SU-DHL-6 (cell line): ENCODE measurements at regions not wholly inside any gene's neighbourhood (a gene's known extent, or its start where the extent isn't known, plus 50 kb on each side); places are given as distances from the start of the nearest gene placed in this dataset.

Experiments
- H2AFZ ChIP-seq: fragments of 200-600 bp; sonication (generic); 2 replicates; pipeline ENCODE4 v1.6.1; 2014; ENCODE audit warnings: low read depth, mild to moderate bottlenecking, moderate library complexity, mixed read lengths, antibody characterized with exemption, low read length; ENCODE audit not compliant: severe bottlenecking
- H3F3A ChIP-seq: fragments of 200-600 bp; shearing (Covaris generic); 2 replicates; pipeline ENCODE4 v1.6.0; 2016; ENCODE audit warnings: antibody characterized with exemption, mild to moderate bottlenecking; ENCODE audit not compliant: insufficient read depth
- H3K27ac ChIP-seq: fragments of 200-600 bp; sonication (generic); 2 replicates; pipeline ENCODE4 v1.5.1; 2016; ENCODE audit warnings: low read depth, mild to moderate bottlenecking, low read length, moderate library complexity, mixed read lengths
- H3K27me3 ChIP-seq: fragments of 200-600 bp; sonication (generic), shearing (Covaris generic); 2 replicates; pipeline ENCODE4 v1.6.0; 2014; ENCODE audit warnings: mild to moderate bottlenecking, low read length
- H3K36me3 ChIP-seq: fragments of 200-600 bp; sonication (generic); 2 replicates; pipeline ENCODE4 v1.6.1; 2014; ENCODE audit warnings: mild to moderate bottlenecking, low read length, mixed read lengths
- H3K4me2 ChIP-seq: fragments of 300-600, 200-600 bp; shearing (Covaris generic), sonication (generic); 2 replicates; pipeline ENCODE4 v1.6.0; 2014; ENCODE audit warnings: low read length, low read depth, mild to moderate bottlenecking; ENCODE audit not compliant: poor library complexity, severe bottlenecking
- H3K4me3 ChIP-seq: fragments of 200-600 bp; sonication (generic); 2 replicates; pipeline ENCODE4 v1.5.1; 2014; ENCODE audit warnings: antibody characterized with exemption, low read length, mild to moderate bottlenecking, mixed read lengths; ENCODE audit not compliant: insufficient read depth, poor library complexity, severe bottlenecking
- H3K79me2 ChIP-seq: fragments of 200-600 bp; sonication (generic); 2 replicates; pipeline ENCODE4 v1.6.1; 2014; ENCODE audit warnings: mild to moderate bottlenecking, low read length, moderate library complexity; ENCODE audit not compliant: insufficient read depth
- H3K9ac ChIP-seq: fragments of 200-600 bp; sonication (generic); 2 replicates; pipeline ENCODE4 v1.7.0; 2014; ENCODE audit warnings: mild to moderate bottlenecking, low read length
- H3K9me2 ChIP-seq: fragments of 200-600 bp; sonication (generic); replicated peaks from 2 replicates; pipeline ENCODE4 v1.6.1; 2014; ENCODE audit warnings: low read length; ENCODE audit not compliant: insufficient read depth
- H3K9me3 ChIP-seq: fragments of 200-600 bp; sonication (generic); 2 replicates; pipeline ENCODE4 v1.6.1; 2014; ENCODE audit warnings: low read length, mixed read lengths; ENCODE audit not compliant: insufficient read depth
- H4K20me1 ChIP-seq: fragments of 200-600 bp; sonication (generic); 2 replicates; pipeline ENCODE4 v1.6.1; 2014; ENCODE audit warnings: low read depth, mild to moderate bottlenecking, antibody characterized with exemption, low read length, moderate library complexity, mixed read lengths
- CTCF ChIP-seq: fragments of 200-600 bp; sonication (generic); IDR thresholded peaks from one replicate; pipeline ENCODE4 v1.5.1; 2017; ENCODE audit warnings: antibody characterized with exemption, mild to moderate bottlenecking, low read length, moderate library complexity; ENCODE audit not compliant: insufficient read depth, poor library complexity, severe bottlenecking
- EZH2phosphoT487 ChIP-seq: fragments of 200-600 bp; sonication (generic), shearing (Covaris generic); conservative IDR thresholded peaks from 2 replicates; pipeline ENCODE4 v1.6.1; 2018; ENCODE audit warnings: mild to moderate bottlenecking, antibody characterized with exemption, low read length, moderate library complexity, mixed read lengths

- no peak overlapping the region for H3K4me3 ChIP-seq
Observed at GRCh38 chr2:147449323-147449991, 395.4 kb upstream of the ACVR2A start.

GRCh38 chr2:147442816-147443215 lies 402.0 kb upstream of the ACVR2A start:
- H3K9ac ChIP-seq = no peak overlapping the region
- H2AFZ ChIP-seq = no peak overlapping the region
- H3F3A ChIP-seq = no peaks in the 10 kb centered on the region
- H3K4me2 ChIP-seq = no peak overlapping the region
- no peaks in the 10 kb centered on the region for H3K9me3 ChIP-seq
- no peak overlapping the region for H3K4me3 ChIP-seq
- TF ChIP-seq EZH2phosphoT487 = no peak
- TF ChIP-seq CTCF = no peak
- H3K9me2 ChIP-seq = no peaks in the 10 kb centered on the region
- H3K27me3 ChIP-seq = no peaks in the 10 kb centered on the region
- H3K36me3 ChIP-seq = no peaks in the 10 kb centered on the region
- no peaks in the 10 kb centered on the region for H4K20me1 ChIP-seq
- H3K79me2 ChIP-seq = no peaks in the 10 kb centered on the region
- no peak overlapping the region for H3K27ac ChIP-seq

More at GRCh38 chr2:147449323-147449991, 395.4 kb upstream of the ACVR2A start:
- H3K79me2 ChIP-seq = no peaks in the 10 kb centered on the region
- no peaks in the 10 kb centered on the region for H3F3A ChIP-seq
- no peaks in the 10 kb centered on the region for H3K9me3 ChIP-seq
- no peaks in the 10 kb centered on the region for H3K36me3 ChIP-seq
- no peak overlapping the region for H3K27ac ChIP-seq
- no peak overlapping the region for H3K4me2 ChIP-seq
- H3K9me2 ChIP-seq = no peaks in the 10 kb centered on the region
- no peaks in the 10 kb centered on the region for H4K20me1 ChIP-seq
- TF ChIP-seq EZH2phosphoT487 (no peak), CTCF (no peak)
- no peaks in the 10 kb centered on the region for H3K27me3 ChIP-seq
- H3K9ac ChIP-seq = no peak overlapping the region
- H2AFZ ChIP-seq = no peak overlapping the region

- Histone ChIP-seq H3K9ac (no peak overlapping the region), H3K79me2 (no peaks in the 10 kb centered on the region), H3K4me3 (no peak overlapping the region), H3K36me3 (no peaks in the 10 kb centered on the region), H3K4me2 (no peak overlapping the region), H3K9me2 (no peaks in the 10 kb centered on the region), H3K9me3 (no peaks in the 10 kb centered on the region), H3K27me3 (no peaks in the 10 kb centered on the region), H4K20me1 (no peaks in the 10 kb centered on the region), H3K27ac (no peak overlapping the region), H3F3A (no peaks in the 10 kb centered on the region), H2AFZ (no peak overlapping the region)
- TF ChIP-seq EZH2phosphoT487 (no peak), CTCF (no peak)
Observed at GRCh38 chr2:147441182-147441581, 403.6 kb upstream of the ACVR2A start.
